Common myeloid progenitor, CD34-positive (primary cell): ENCODE measurements at regions not wholly inside any gene's neighbourhood (a gene's known extent, or its start where the extent isn't known, plus 50 kb on each side); places are given as distances from the start of the nearest gene placed in this dataset.
"Not testable (repeated sequence)": the region's sequence is repeated elsewhere in the genome, so short reads cannot be mapped to it uniquely, and the experiment has no call there.

Source experiments
- CTCF ChIA-PET: fragments of 350-600 bp; sonication (Branson Sonifier 250); formaldehyde crosslinking; loops from one replicate; lab custom pipeline; 2021; ENCODE audit warnings: antibody characterized with exemption; lab: Charles Lee
- POLR2A ChIA-PET: fragments of 350-600 bp; sonication (Branson Sonifier 250); formaldehyde crosslinking; loops from one replicate; lab custom pipeline; 2021; ENCODE audit warnings: antibody characterized with exemption; lab: Charles Lee
- DNase-seq, 3 donors: peaks; one replicate each; pipeline versions ENCODE4 v3.0.0 to v3.0.0-alpha.2; 2013
- H3K27ac ChIP-seq, 2 experiments: 1 replicate in 1 of 2; 2 replicates in 1 of 2; pipeline ENCODE4 v1.7.0; 2013; ENCODE audit warnings: inconsistent platforms in 2 of 2, low read length in 2 of 2, mild to moderate bottlenecking in 2 of 2, low read depth in 1 of 2, moderate library complexity in 1 of 2; ENCODE audit not compliant: severe bottlenecking in 2 of 2, insufficient read depth in 1 of 2, poor library complexity in 1 of 2
- H3K27me3 ChIP-seq, 5 experiments: replicated peaks in 2 of 5; 1 replicate in 3 of 5; 2 replicates in 2 of 5; pipeline versions ENCODE4 v1.6.1 to v1.7.0; 2013; ENCODE audit warnings: low read length in 4 of 5, mild to moderate bottlenecking in 2 of 5, moderate library complexity in 2 of 5, inconsistent platforms in 1 of 5; ENCODE audit not compliant: insufficient read depth in 5 of 5, control insufficient read depth in 4 of 5
- H3K36me3 ChIP-seq, 4 experiments: 1 replicate in 2 of 4; 2 replicates in 2 of 4; pipeline versions ENCODE4 v1.6.1 to v1.7.0; 2013; ENCODE audit warnings: low read length in 3 of 4, control low read depth in 1 of 4, mild to moderate bottlenecking in 1 of 4; ENCODE audit not compliant: control insufficient read depth in 4 of 4, insufficient read depth in 4 of 4
- H3K4me1 ChIP-seq, 4 experiments: 1 replicate in 3 of 4; 2 replicates in 1 of 4; pipeline versions ENCODE4 v1.6.1 to v1.7.1; 2013; ENCODE audit warnings: low read length in 3 of 4, mild to moderate bottlenecking in 3 of 4, control low read depth in 1 of 4, inconsistent platforms in 1 of 4, moderate library complexity in 1 of 4; ENCODE audit not compliant: control insufficient read depth in 4 of 4, insufficient read depth in 4 of 4; ENCODE audit errors: control extremely low read depth in 1 of 4
- H3K4me3 ChIP-seq, 7 experiments: 1 replicate in 4 of 7; 2 replicates in 3 of 7; pipeline versions ENCODE4 v1.5.1 to v1.7.0; 2013; ENCODE audit warnings: mild to moderate bottlenecking in 7 of 7, low read length in 6 of 7, moderate library complexity in 6 of 7, inconsistent platforms in 2 of 7, low read depth in 2 of 7, control low read depth in 1 of 7; ENCODE audit not compliant: insufficient read depth in 4 of 7, control insufficient read depth in 1 of 7; ENCODE audit errors: extremely low read depth in 1 of 7
- H3K9me3 ChIP-seq, 5 experiments: 1 replicate in 4 of 5; 2 replicates in 1 of 5; pipeline versions ENCODE4 v1.6.1 to v1.7.1; 2013; ENCODE audit warnings: low read length in 4 of 5, mild to moderate bottlenecking in 2 of 5, inconsistent platforms in 1 of 5, low read depth in 1 of 5, moderate library complexity in 1 of 5; ENCODE audit not compliant: control insufficient read depth in 4 of 5, insufficient read depth in 2 of 5; ENCODE audit errors: control extremely low read depth in 1 of 5
- WGBS: methylation state at CpG from one replicate; pipeline ENCODE4 v1.1.5; 2013; ENCODE audit not compliant: insufficient coverage; 5-methylcytosine and 5-hydroxymethylcytosine counted together

- CTCF ChIA-PET, result no interaction called here
- DNase-seq, result no peak
- POLR2A ChIA-PET, result no interaction called here
Observed at GRCh38 chr10:90062786-90063185, 361.4 kb downstream of the KIF20B start.

GRCh38 chr10:90064295-90064694, 362.9 kb downstream of the KIF20B start:
- POLR2A ChIA-PET, result no interaction called here
- Histone ChIP-seq H3K4me1 (no peaks in the 10 kb centered on the region), H3K36me3 (no peaks in the 10 kb centered on the region), H3K9me3 (no peaks in the 10 kb centered on the region), H3K27ac (no peak overlapping the region), H3K4me3 (no peak overlapping the region), H3K27me3 (no peaks in the 10 kb centered on the region)
- DNase-seq, result no peak
- WGBS, result no CpG with 5 or more reads among the region's 1 CpG
- CTCF ChIA-PET, result no interaction called here

More at GRCh38 chr10:90062786-90063185, 361.4 kb downstream of the KIF20B start:
- no peaks in the 10 kb centered on the region for H3K36me3 ChIP-seq
- WGBS, result 88% methylated on average over 1 of the region's 3 CpGs
- no peaks in the 10 kb centered on the region for H3K4me1 ChIP-seq
- no peak overlapping the region for H3K4me3 ChIP-seq
- H3K27me3 ChIP-seq, result no peaks in the 10 kb centered on the region
- H3K27ac ChIP-seq, result no peak overlapping the region
- H3K9me3 ChIP-seq, result no peaks in the 10 kb centered on the region

- 100% methylated on average over 1 of the region's 2 CpGs for WGBS
- ChIA-PET CTCF (no interaction called here), POLR2A (no interaction called here)
- Histone ChIP-seq H3K4me3 (no peak overlapping the region), H3K9me3 (no peaks in the 10 kb centered on the region), H3K27me3 (no peaks in the 10 kb centered on the region), H3K27ac (no peak overlapping the region), H3K4me1 (no peaks in the 10 kb centered on the region), H3K36me3 (no peaks in the 10 kb centered on the region)
- DNase-seq, result no peak
Observed at GRCh38 chr10:90066435-90066834, 365.0 kb downstream of the KIF20B start.

- WGBS, result 100% methylated on average over 1 of the region's 2 CpGs
- no peak for DNase-seq
- Histone ChIP-seq H3K36me3 (no peaks in the 10 kb centered on the region), H3K9me3 (no peaks in the 10 kb centered on the region), H3K27me3 (no peaks in the 10 kb centered on the region), H3K4me1 (no peaks in the 10 kb centered on the region), H3K27ac (no peak overlapping the region), H3K4me3 (no peak overlapping the region)
- ChIA-PET CTCF (no interaction called here), POLR2A (no interaction called here)
Observed at GRCh38 chr10:90075995-90076394, 374.6 kb downstream of the KIF20B start.

GRCh38 chr10:90079819-90080218, 378.4 kb downstream of the KIF20B start:
- ChIA-PET POLR2A (no interaction called here), CTCF (no interaction called here)
- no peak for DNase-seq
- Histone ChIP-seq H3K4me3 (no peak overlapping the region), H3K27ac (no peak overlapping the region), H3K27me3 (no peaks in the 10 kb centered on the region), H3K4me1 (no peaks in the 10 kb centered on the region), H3K36me3 (no peaks in the 10 kb centered on the region), H3K9me3 (no peaks in the 10 kb centered on the region)
- no CpG with 5 or more reads among the region's 2 CpGs for WGBS

- H3K36me3 ChIP-seq, CTCF ChIA-PET, H3K4me1 ChIP-seq, POLR2A ChIA-PET, H3K4me3 ChIP-seq, DNase-seq, H3K27me3 ChIP-seq, H3K9me3 ChIP-seq, H3K27ac ChIP-seq: not testable (repeated sequence)
- WGBS, result 100% methylated on average over 1 of the region's 2 CpGs
Observed at GRCh38 chr10:90086606-90087190, 385.3 kb downstream of the KIF20B start.

- H3K4me3 ChIP-seq, result no peak overlapping the region
- H3K36me3 ChIP-seq, result no peaks in the 10 kb centered on the region
- H3K27me3 ChIP-seq, result no peaks in the 10 kb centered on the region
- DNase-seq, result peak; percentile 0 to 11 (median 3)
- no peak overlapping the region for H3K27ac ChIP-seq
- ChIA-PET POLR2A (no interaction called here), CTCF (no interaction called here)
- H3K9me3 ChIP-seq, result no peaks in the 10 kb centered on the region
- WGBS, result no CpG with 5 or more reads among the region's 2 CpGs
- H3K4me1 ChIP-seq, result no peaks in the 10 kb centered on the region
Observed at GRCh38 chr10:90087197-90088023, 386.0 kb downstream of the KIF20B start.
